ENCODE measurements at regions not wholly inside any gene's neighbourhood (a gene's known extent, or its start where the extent isn't known, plus 50 kb on each side); places are given as distances from the start of the nearest gene placed in this dataset.
"Not testable (repeated sequence)": the region's sequence is repeated elsewhere in the genome, so short reads cannot be mapped to it uniquely, and the experiment has no call there.

GRCh38 chr19:28319227-28319626 is 893.7 kb downstream of the UQCRFS1 start:
- H3K9me3 ChIP-seq (ENCODE audit: control insufficient read depth in 3 of 3, low read length in 3 of 3): no peaks in the 10 kb centered on the region
- H3K9ac ChIP-seq (ENCODE audit: low read depth in 1 of 3, low read length in 3 of 3): no peak overlapping the region
- no peak overlapping the region for H3K4me3 ChIP-seq (ENCODE audit: low read length in 3 of 3)
- H3K27ac ChIP-seq (ENCODE audit: low read depth, low read length): no peak overlapping the region
- no peaks in the 10 kb centered on the region for H3K36me3 ChIP-seq (ENCODE audit: control insufficient read depth in 3 of 3, insufficient read depth in 3 of 3, low read length in 3 of 3)
- H3K27me3 ChIP-seq (ENCODE audit: control insufficient read depth in 3 of 3, insufficient read depth in 3 of 3, low read length in 3 of 3): peaks cover 0 to 6% (median 3%) of the 10 kb centered on the region in 3 donors
- peaks cover 0 to under 1% (median under 1%) of the 10 kb centered on the region in 3 donors for H3K4me1 ChIP-seq (ENCODE audit: control insufficient read depth in 3 of 3, insufficient read depth in 3 of 3, low read length in 3 of 3)

- H3K27me3 ChIP-seq (ENCODE audit: control insufficient read depth in 3 of 3, insufficient read depth in 3 of 3, low read length in 3 of 3): peaks cover 0 to 9% (median 3%) of the 10 kb centered on the region in 3 donors
- H3K27ac ChIP-seq (ENCODE audit: low read depth, low read length): no peak overlapping the region
- H3K4me1 ChIP-seq (ENCODE audit: control insufficient read depth in 3 of 3, insufficient read depth in 3 of 3, low read length in 3 of 3): peaks cover 0 to 4% (median 3%) of the 10 kb centered on the region in 3 donors
- no peaks in the 10 kb centered on the region for H3K9me3 ChIP-seq (ENCODE audit: control insufficient read depth in 3 of 3, low read length in 3 of 3)
- H3K9ac ChIP-seq (ENCODE audit: low read depth in 1 of 3, low read length in 3 of 3): no peak overlapping the region
- no peak overlapping the region for H3K4me3 ChIP-seq (ENCODE audit: low read length in 3 of 3)
- H3K36me3 ChIP-seq (ENCODE audit: control insufficient read depth in 3 of 3, insufficient read depth in 3 of 3, low read length in 3 of 3): no peaks in the 10 kb centered on the region
These were observed 894.3 kb downstream of the UQCRFS1 start for GRCh38 chr19:28318469-28319179.

- no peak overlapping the region for H3K9ac ChIP-seq (ENCODE audit: low read depth in 1 of 3, low read length in 3 of 3)
- no peaks in the 10 kb centered on the region for H3K9me3 ChIP-seq (ENCODE audit: control insufficient read depth in 3 of 3, low read length in 3 of 3)
- H3K4me1 ChIP-seq (ENCODE audit: control insufficient read depth in 3 of 3, insufficient read depth in 3 of 3, low read length in 3 of 3): peaks cover 0 to 4% (median 3%) of the 10 kb centered on the region in 3 donors
- no peaks in the 10 kb centered on the region for H3K36me3 ChIP-seq (ENCODE audit: control insufficient read depth in 3 of 3, insufficient read depth in 3 of 3, low read length in 3 of 3)
- no peak overlapping the region for H3K27ac ChIP-seq (ENCODE audit: low read depth, low read length)
- H3K27me3 ChIP-seq (ENCODE audit: control insufficient read depth in 3 of 3, insufficient read depth in 3 of 3, low read length in 3 of 3): peaks cover 0 to 9% (median 3%) of the 10 kb centered on the region in 3 donors
- no peak overlapping the region for H3K4me3 ChIP-seq (ENCODE audit: low read length in 3 of 3)
These were observed 896.5 kb downstream of the UQCRFS1 start for GRCh38 chr19:28316464-28316863.

GRCh38 chr19:28314756-28315155 is 898.2 kb downstream of the UQCRFS1 start:
- H3K36me3 ChIP-seq (ENCODE audit: control insufficient read depth in 3 of 3, insufficient read depth in 3 of 3, low read length in 3 of 3): no peaks in the 10 kb centered on the region
- H3K9ac ChIP-seq (ENCODE audit: low read depth in 1 of 3, low read length in 3 of 3): no peak overlapping the region
- peaks cover 0 to 9% (median 3%) of the 10 kb centered on the region in 3 donors for H3K27me3 ChIP-seq (ENCODE audit: control insufficient read depth in 3 of 3, insufficient read depth in 3 of 3, low read length in 3 of 3)
- H3K9me3 ChIP-seq (ENCODE audit: control insufficient read depth in 3 of 3, low read length in 3 of 3): no peaks in the 10 kb centered on the region
- H3K4me3 ChIP-seq (ENCODE audit: low read length in 3 of 3): no peak overlapping the region
- no peak overlapping the region for H3K27ac ChIP-seq (ENCODE audit: low read depth, low read length)
- H3K4me1 ChIP-seq (ENCODE audit: control insufficient read depth in 3 of 3, insufficient read depth in 3 of 3, low read length in 3 of 3): peaks cover 0 to 4% (median 3%) of the 10 kb centered on the region in 3 donors

- Histone ChIP-seq H3K4me1 (ENCODE audit: control insufficient read depth in 3 of 3, insufficient read depth in 3 of 3, low read length in 3 of 3) (peaks cover 0 to 4% (median 3%) of the 10 kb centered on the region in 3 donors), H3K27ac (ENCODE audit: low read depth, low read length) (no peak overlapping the region), H3K9me3 (ENCODE audit: control insufficient read depth in 3 of 3, low read length in 3 of 3) (no peaks in the 10 kb centered on the region), H3K4me3 (ENCODE audit: low read length in 3 of 3) (no peak overlapping the region), H3K36me3 (ENCODE audit: control insufficient read depth in 3 of 3, insufficient read depth in 3 of 3, low read length in 3 of 3) (no peaks in the 10 kb centered on the region), H3K9ac (ENCODE audit: low read depth in 1 of 3, low read length in 3 of 3) (no peak overlapping the region), H3K27me3 (ENCODE audit: control insufficient read depth in 3 of 3, insufficient read depth in 3 of 3, low read length in 3 of 3) (peaks cover 0 to 9% (median 3%) of the 10 kb centered on the region in 3 donors)
These were observed 898.7 kb downstream of the UQCRFS1 start for GRCh38 chr19:28314287-28314686.

GRCh38 chr19:28313633-28314032 is 899.3 kb downstream of the UQCRFS1 start:
- peaks cover 0 to 4% (median 3%) of the 10 kb centered on the region in 3 donors for H3K4me1 ChIP-seq (ENCODE audit: control insufficient read depth in 3 of 3, insufficient read depth in 3 of 3, low read length in 3 of 3)
- H3K27me3 ChIP-seq (ENCODE audit: control insufficient read depth in 3 of 3, insufficient read depth in 3 of 3, low read length in 3 of 3): peaks cover 0 to 9% (median 3%) of the 10 kb centered on the region in 3 donors
- no peak overlapping the region for H3K9ac ChIP-seq (ENCODE audit: low read depth in 1 of 3, low read length in 3 of 3)
- H3K27ac ChIP-seq (ENCODE audit: low read depth, low read length): no peak overlapping the region
- no peak overlapping the region for H3K4me3 ChIP-seq (ENCODE audit: low read length in 3 of 3)
- H3K9me3 ChIP-seq (ENCODE audit: control insufficient read depth in 3 of 3, low read length in 3 of 3): no peaks in the 10 kb centered on the region
- no peaks in the 10 kb centered on the region for H3K36me3 ChIP-seq (ENCODE audit: control insufficient read depth in 3 of 3, insufficient read depth in 3 of 3, low read length in 3 of 3)

- Histone ChIP-seq H3K9ac (ENCODE audit: low read depth in 1 of 3, low read length in 3 of 3) (no peak overlapping the region), H3K4me1 (ENCODE audit: control insufficient read depth in 3 of 3, insufficient read depth in 3 of 3, low read length in 3 of 3) (peaks cover 0 to 4% (median 3%) of the 10 kb centered on the region in 3 donors), H3K36me3 (ENCODE audit: control insufficient read depth in 3 of 3, insufficient read depth in 3 of 3, low read length in 3 of 3) (no peaks in the 10 kb centered on the region), H3K27me3 (ENCODE audit: control insufficient read depth in 3 of 3, insufficient read depth in 3 of 3, low read length in 3 of 3) (peaks cover 0 to 9% (median 3%) of the 10 kb centered on the region in 3 donors), H3K9me3 (ENCODE audit: control insufficient read depth in 3 of 3, low read length in 3 of 3) (no peaks in the 10 kb centered on the region), H3K27ac (ENCODE audit: low read depth, low read length) (no peak overlapping the region), H3K4me3 (ENCODE audit: low read length in 3 of 3) (no peak overlapping the region)
These were observed 900.7 kb downstream of the UQCRFS1 start for GRCh38 chr19:28312269-28312668.

GRCh38 chr19:28310829-28311228 is 902.1 kb downstream of the UQCRFS1 start:
- not testable (repeated sequence) for H3K9ac ChIP-seq (ENCODE audit: low read depth in 1 of 3, low read length in 3 of 3); H3K4me3 ChIP-seq (ENCODE audit: low read length in 3 of 3); H3K27me3 ChIP-seq (ENCODE audit: control insufficient read depth in 3 of 3, insufficient read depth in 3 of 3, low read length in 3 of 3); H3K36me3 ChIP-seq (ENCODE audit: control insufficient read depth in 3 of 3, insufficient read depth in 3 of 3, low read length in 3 of 3); H3K9me3 ChIP-seq (ENCODE audit: control insufficient read depth in 3 of 3, low read length in 3 of 3); H3K27ac ChIP-seq (ENCODE audit: low read depth, low read length); H3K4me1 ChIP-seq (ENCODE audit: control insufficient read depth in 3 of 3, insufficient read depth in 3 of 3, low read length in 3 of 3)

- H3K4me1 ChIP-seq (ENCODE audit: control insufficient read depth in 3 of 3, insufficient read depth in 3 of 3, low read length in 3 of 3): peaks cover 0 to 1% (median under 1%) of the 10 kb centered on the region in 3 donors
- H3K36me3 ChIP-seq (ENCODE audit: control insufficient read depth in 3 of 3, insufficient read depth in 3 of 3, low read length in 3 of 3): no peaks in the 10 kb centered on the region
- no peak overlapping the region for H3K4me3 ChIP-seq (ENCODE audit: low read length in 3 of 3)
- no peak overlapping the region for H3K27ac ChIP-seq (ENCODE audit: low read depth, low read length)
- H3K27me3 ChIP-seq (ENCODE audit: control insufficient read depth in 3 of 3, insufficient read depth in 3 of 3, low read length in 3 of 3): peaks cover 0 to 2% (median 0%) of the 10 kb centered on the region in 3 donors
- H3K9me3 ChIP-seq (ENCODE audit: control insufficient read depth in 3 of 3, low read length in 3 of 3): no peaks in the 10 kb centered on the region
- H3K9ac ChIP-seq (ENCODE audit: low read depth in 1 of 3, low read length in 3 of 3): no peak overlapping the region
These were observed 903.9 kb downstream of the UQCRFS1 start for GRCh38 chr19:28309070-28309469.

GRCh38 chr19:28307963-28308362 is 905.0 kb downstream of the UQCRFS1 start:
- no peak overlapping the region for H3K27ac ChIP-seq (ENCODE audit: low read depth, low read length)
- no peaks in the 10 kb centered on the region for H3K4me1 ChIP-seq (ENCODE audit: control insufficient read depth in 3 of 3, insufficient read depth in 3 of 3, low read length in 3 of 3)

More at GRCh38 chr19:28307963-28308362, 905.0 kb downstream of the UQCRFS1 start:
- Histone ChIP-seq H3K9me3 (ENCODE audit: control insufficient read depth in 3 of 3, low read length in 3 of 3) (no peaks in the 10 kb centered on the region), H3K9ac (ENCODE audit: low read depth in 1 of 3, low read length in 3 of 3) (no peak overlapping the region), H3K36me3 (ENCODE audit: control insufficient read depth in 3 of 3, insufficient read depth in 3 of 3, low read length in 3 of 3) (no peaks in the 10 kb centered on the region), H3K4me3 (ENCODE audit: low read length in 3 of 3) (no peak overlapping the region), H3K27me3 (ENCODE audit: control insufficient read depth in 3 of 3, insufficient read depth in 3 of 3, low read length in 3 of 3) (no peaks in the 10 kb centered on the region)
